Upper lobe of left lung (tissue), 6 donors: ENCODE measurements at regions not wholly inside any gene's neighbourhood (a gene's known extent, or its start where the extent isn't known, plus 50 kb on each side); places are given as distances from the start of the nearest gene placed in this dataset.

Source experiments
- ATAC-seq, 2 donors: fragments of 200-7000 bp; cut with Tn5 transposase; one replicate each; pipeline ENCODE4 v1.9.1; 2022; ENCODE audit warnings: mild to moderate bottlenecking in 2 of 2, moderate library complexity in 2 of 2; ENCODE audit not compliant: low FRiP score in 2 of 2
- DNase-seq, 2 donors: peaks; one replicate each; pipeline ENCODE4 v3.0.0-alpha.2; 2019 to 2020
- H3K27ac ChIP-seq, 4 donors: fragments of 200-600 bp; sonication (generic); one replicate each; pipeline ENCODE4 v1.5.1; 2016 to 2019
- H3K27me3 ChIP-seq, 4 donors: fragments of 200-600 bp; sonication (generic); one replicate each; pipeline ENCODE4 v1.5.1; 2017 to 2019
- H3K36me3 ChIP-seq, 4 donors: fragments of 200-600 bp; sonication (generic); one replicate each; pipeline ENCODE4 v1.5.1; 2016 to 2019
- H3K4me1 ChIP-seq, 4 donors: fragments of 200-600 bp; sonication (generic); one replicate each; pipeline ENCODE4 v1.5.1; 2018 to 2019
- H3K4me3 ChIP-seq, 4 donors: fragments of 200-600 bp; sonication (generic); one replicate each; pipeline ENCODE4 v1.5.1; 2017 to 2019; ENCODE audit warnings: mild to moderate bottlenecking in 2 of 4, moderate library complexity in 1 of 4
- H3K9me3 ChIP-seq, 4 donors: fragments of 200-600 bp; sonication (generic); one replicate each; pipeline ENCODE4 v1.5.1; 2018 to 2019
- EP300 ChIP-seq, 4 donors: sonication (generic); formaldehyde crosslinking; IDR thresholded peaks; one replicate each; pipeline ENCODE4 v1.5.1; 2017; ENCODE audit warnings: antibody characterized with exemption in 4 of 4, control low read depth in 2 of 4
- POLR2A ChIP-seq, 4 donors: fragments of 450-650 bp; IDR thresholded peaks; one replicate each; pipeline ENCODE4 v1.5.1; 2016 to 2017; ENCODE audit warnings: antibody characterized with exemption in 4 of 4, mild to moderate bottlenecking in 2 of 4
- POLR2AphosphoS5 ChIP-seq, 2 donors: sonication (generic); formaldehyde crosslinking; IDR thresholded peaks; one replicate each; pipeline ENCODE4 v1.5.1; 2017; ENCODE audit warnings: antibody characterized with exemption in 2 of 2
- WGBS, 2 donors: methylation state at CpG; one replicate each; pipeline ENCODE4 v1.1.5; 2017 to 2018; 5-methylcytosine and 5-hydroxymethylcytosine counted together
- TF ChIP-seq, protein P1 (sequence below), 6 experiments: fragments of 450-650 bp in 4 of 6; fragments of 200-600 bp in 2 of 6; sonication (generic) in 2 of 6; IDR thresholded peaks; one replicate each; pipeline ENCODE4 v1.5.1; 2016 to 2019; ENCODE audit warnings: antibody characterized with exemption in 6 of 6
- donor health status: DM: no; HTN: no; CAD: no; lungs with moderate emphysema.
- donor health status: DM: no; HTN: yes; CAD: no; lungs with severe emphysema.

DNA sequence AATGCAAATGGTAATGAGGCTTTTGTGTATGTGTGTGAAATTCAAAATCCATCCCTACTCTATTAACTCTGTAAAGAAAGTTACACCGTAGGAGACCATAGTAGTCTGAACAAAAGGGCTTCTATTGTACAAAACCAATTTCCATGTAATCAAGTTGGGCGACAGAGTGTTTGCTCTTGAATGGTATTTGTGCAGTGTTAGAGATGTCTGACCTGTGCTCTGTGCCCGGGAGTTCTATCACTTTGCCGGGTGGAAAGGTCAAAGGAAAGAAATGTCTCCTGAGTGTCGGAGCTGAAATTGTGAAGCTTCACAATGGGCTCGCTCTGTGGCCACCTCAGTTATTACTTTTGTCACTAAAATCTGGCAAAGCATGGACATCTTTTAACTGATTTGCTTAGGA, 312.0 kb downstream of the SAMD5 start:
- no peaks in the 10 kb centered on the region for H3K9me3 ChIP-seq
- DNase-seq, result no peak
- no peaks in the 10 kb centered on the region for H3K4me1 ChIP-seq
- ATAC-seq, result no peak
- no peaks in the 10 kb centered on the region for H3K27me3 ChIP-seq
- 78 to 80% methylated on average over 6 of the region's 6 CpGs for WGBS, 2 donors
- no peak overlapping the region for H3K4me3 ChIP-seq
- no peak overlapping the region for H3K27ac ChIP-seq
- TF ChIP-seq EP300 (IDR thresholded peaks at IDR 0.05), result no peak
- TF ChIP-seq, protein P1, sequence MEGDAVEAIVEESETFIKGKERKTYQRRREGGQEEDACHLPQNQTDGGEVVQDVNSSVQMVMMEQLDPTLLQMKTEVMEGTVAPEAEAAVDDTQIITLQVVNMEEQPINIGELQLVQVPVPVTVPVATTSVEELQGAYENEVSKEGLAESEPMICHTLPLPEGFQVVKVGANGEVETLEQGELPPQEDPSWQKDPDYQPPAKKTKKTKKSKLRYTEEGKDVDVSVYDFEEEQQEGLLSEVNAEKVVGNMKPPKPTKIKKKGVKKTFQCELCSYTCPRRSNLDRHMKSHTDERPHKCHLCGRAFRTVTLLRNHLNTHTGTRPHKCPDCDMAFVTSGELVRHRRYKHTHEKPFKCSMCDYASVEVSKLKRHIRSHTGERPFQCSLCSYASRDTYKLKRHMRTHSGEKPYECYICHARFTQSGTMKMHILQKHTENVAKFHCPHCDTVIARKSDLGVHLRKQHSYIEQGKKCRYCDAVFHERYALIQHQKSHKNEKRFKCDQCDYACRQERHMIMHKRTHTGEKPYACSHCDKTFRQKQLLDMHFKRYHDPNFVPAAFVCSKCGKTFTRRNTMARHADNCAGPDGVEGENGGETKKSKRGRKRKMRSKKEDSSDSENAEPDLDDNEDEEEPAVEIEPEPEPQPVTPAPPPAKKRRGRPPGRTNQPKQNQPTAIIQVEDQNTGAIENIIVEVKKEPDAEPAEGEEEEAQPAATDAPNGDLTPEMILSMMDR (IDR thresholded peaks at IDR 0.05), result no peak
- TF ChIP-seq POLR2AphosphoS5 (IDR thresholded peaks at IDR 0.05), result no peak
- TF ChIP-seq POLR2A (IDR thresholded peaks at IDR 0.05), result no peak
- no peaks in the 10 kb centered on the region for H3K36me3 ChIP-seq

DNA sequence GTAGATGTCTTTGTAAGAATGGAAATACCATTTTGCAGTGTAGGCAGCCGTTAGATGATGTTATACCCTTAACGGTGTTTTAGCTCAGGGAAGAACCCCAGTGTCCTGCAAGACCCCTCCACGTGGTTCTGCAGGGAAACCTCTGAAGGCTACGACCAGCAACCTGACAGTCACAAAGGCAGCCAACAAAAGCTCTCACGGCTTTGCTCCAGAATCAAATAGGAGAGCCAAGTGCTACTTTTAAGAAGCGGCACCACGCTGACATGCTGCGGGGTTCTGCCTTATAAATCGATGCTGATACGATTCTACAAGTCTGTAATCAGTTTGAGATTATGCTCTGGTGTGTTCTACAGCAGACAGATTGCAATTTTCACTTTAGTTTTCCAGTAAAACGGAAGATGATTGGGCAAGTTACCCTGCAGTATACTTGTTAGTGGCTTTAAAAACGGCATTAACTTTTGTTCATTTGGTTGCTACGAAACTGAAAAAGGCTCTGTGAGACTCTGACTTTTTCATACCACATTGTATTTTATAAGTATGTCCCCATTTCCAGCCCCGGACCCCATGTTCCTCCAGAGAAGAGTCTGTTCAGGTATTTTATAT, 312.9 kb downstream of the SAMD5 start:
- DNase-seq, result no peak
- no peak overlapping the region for H3K4me3 ChIP-seq
- no peaks in the 10 kb centered on the region for H3K36me3 ChIP-seq
- TF ChIP-seq POLR2AphosphoS5 (IDR thresholded peaks at IDR 0.05), result no peak
- no peak overlapping the region for H3K27ac ChIP-seq
- H3K4me1 ChIP-seq, result no peaks in the 10 kb centered on the region
- WGBS, 2 donors, result 79 to 80% methylated on average over 13 to 14 of the region's 14 CpGs
- no peaks in the 10 kb centered on the region for H3K9me3 ChIP-seq
- no peak for ATAC-seq
- no peaks in the 10 kb centered on the region for H3K27me3 ChIP-seq

DNA sequence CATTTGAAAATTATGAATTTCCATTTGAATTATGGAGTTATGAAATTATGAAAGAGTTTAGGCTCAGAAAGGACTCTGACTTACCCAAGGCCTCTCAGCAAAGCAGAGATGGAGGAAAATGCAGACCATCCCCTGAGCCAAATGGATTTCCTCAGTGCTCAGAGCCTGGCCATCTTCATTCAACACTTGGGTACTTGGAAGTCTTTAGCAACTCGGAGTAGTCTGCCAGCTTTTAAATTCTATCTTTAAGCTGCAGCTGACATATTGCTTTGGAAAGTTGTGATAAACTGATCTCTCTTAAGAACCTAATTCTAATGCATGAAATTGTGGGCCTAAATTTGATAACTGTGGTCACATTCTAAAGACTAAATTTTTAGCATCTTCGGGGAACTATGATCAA, 315.4 kb downstream of the SAMD5 start:
- 79 to 82% methylated on average over 2 of the region's 2 CpGs for WGBS, 2 donors
- DNase-seq (no peak), ATAC-seq (no peak)
- no peaks in the 10 kb centered on the region for H3K27me3 ChIP-seq
- H3K27ac ChIP-seq, result no peak overlapping the region
- H3K36me3 ChIP-seq, result no peaks in the 10 kb centered on the region
- no peaks in the 10 kb centered on the region for H3K9me3 ChIP-seq
- H3K4me3 ChIP-seq, result no peak overlapping the region
- TF ChIP-seq POLR2A (IDR thresholded peaks at IDR 0.05), result no peak
- no peak for TF ChIP-seq POLR2AphosphoS5 (IDR thresholded peaks at IDR 0.05)
- TF ChIP-seq EP300 (IDR thresholded peaks at IDR 0.05), result no peak
- TF ChIP-seq, protein P1 (IDR thresholded peaks at IDR 0.05), result no peak
- no peaks in the 10 kb centered on the region for H3K4me1 ChIP-seq

DNA sequence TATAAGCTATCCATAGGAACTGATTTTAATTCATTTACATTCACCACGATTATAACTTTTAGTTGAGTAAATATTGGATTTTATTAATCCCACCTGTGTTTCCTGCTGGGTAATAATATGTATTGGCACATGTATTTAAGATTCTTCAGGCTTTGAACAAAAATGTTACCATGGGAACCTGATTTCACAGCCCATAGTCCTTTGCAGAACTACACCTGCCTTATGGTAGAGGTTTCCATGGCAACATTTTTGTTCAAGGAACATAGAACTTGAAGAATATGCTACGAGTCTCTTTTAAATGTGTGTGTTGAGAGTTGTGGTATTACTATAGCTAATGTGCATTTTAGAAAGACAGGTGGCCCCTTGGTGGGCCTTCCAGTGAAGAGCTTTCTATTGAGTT, 317.4 kb downstream of the SAMD5 start:
- Histone ChIP-seq H3K27ac (no peak overlapping the region), H3K4me1 (no peaks in the 10 kb centered on the region), H3K9me3 (no peaks in the 10 kb centered on the region), H3K27me3 (no peaks in the 10 kb centered on the region), H3K4me3 (no peak overlapping the region), H3K36me3 (no peaks in the 10 kb centered on the region)
- WGBS, 2 donors, result 79 to 88% methylated on average over 2 of the region's 2 CpGs
- no peak for ATAC-seq
- no peak for DNase-seq
- TF ChIP-seq, protein P1 (IDR thresholded peaks at IDR 0.05), result no peak
- TF ChIP-seq POLR2A (IDR thresholded peaks at IDR 0.05), result no peak
- TF ChIP-seq EP300 (IDR thresholded peaks at IDR 0.05), result no peak
- no peak for TF ChIP-seq POLR2AphosphoS5 (IDR thresholded peaks at IDR 0.05)

DNA sequence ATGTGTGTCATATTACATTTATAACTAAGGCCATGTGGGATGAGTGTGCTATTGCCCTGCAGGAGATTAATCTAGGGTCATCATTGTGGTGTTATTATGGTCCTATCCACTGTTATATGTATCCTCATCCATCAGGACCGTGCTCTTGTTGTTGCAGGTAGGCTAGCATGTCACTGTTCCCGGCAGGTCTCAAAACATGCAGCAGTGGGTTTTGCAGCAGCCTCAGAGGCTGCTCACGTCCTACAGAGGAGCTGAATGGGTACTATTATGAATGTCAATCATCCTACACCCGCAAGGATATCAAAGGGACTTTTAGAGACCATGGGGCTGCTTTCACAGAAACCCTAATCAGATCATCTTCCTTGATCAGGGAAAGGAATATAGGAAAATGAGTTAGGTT, 318.2 kb downstream of the SAMD5 start:
- no peak for ATAC-seq
- no peak for TF ChIP-seq EP300 (IDR thresholded peaks at IDR 0.05)
- TF ChIP-seq POLR2AphosphoS5 (IDR thresholded peaks at IDR 0.05), result no peak
- TF ChIP-seq POLR2A (IDR thresholded peaks at IDR 0.05), result no peak
- TF ChIP-seq, protein P1 (IDR thresholded peaks at IDR 0.05), result no peak
- DNase-seq, result no peak
- H3K4me1 ChIP-seq, result no peaks in the 10 kb centered on the region
- 92% methylated on average over 4 of the region's 4 CpGs for WGBS, 2 donors
- H3K27me3 ChIP-seq, result no peaks in the 10 kb centered on the region
- H3K4me3 ChIP-seq, result no peak overlapping the region
- H3K36me3 ChIP-seq, result no peaks in the 10 kb centered on the region
- H3K9me3 ChIP-seq, result no peaks in the 10 kb centered on the region
- no peak overlapping the region for H3K27ac ChIP-seq
